ENCODE measurements at regions not wholly inside any gene's neighbourhood (a gene's known extent, or its start where the extent isn't known, plus 50 kb on each side); places are given as distances from the start of the nearest gene placed in this dataset.

- H3K27me3 ChIP-seq (ENCODE audit: control insufficient read depth, insufficient read depth, low read length) = no peaks in the 10 kb centered on the region
- peaks cover 25% of the 10 kb centered on the region for H3K9me3 ChIP-seq (replicated peaks; ENCODE audit: control insufficient read depth, low read depth, low read length)
- no peak overlapping the region for H3K4me3 ChIP-seq (ENCODE audit: low read length)
- H3K4me1 ChIP-seq (ENCODE audit: control insufficient read depth, insufficient read depth, low read length) = no peaks in the 10 kb centered on the region
- H3K27ac ChIP-seq (ENCODE audit: low read length) = no peak overlapping the region
- no peaks in the 10 kb centered on the region for H3K36me3 ChIP-seq (ENCODE audit: control insufficient read depth, insufficient read depth, low read length)
- 52% methylated on average over 7 of the region's 7 CpGs for WGBS (ENCODE audit: insufficient coverage)
- no peak for DNase-seq
Observed at GRCh38 chr17:22470411-22471175, 778.3 kb downstream of the KCNJ18 start.

DNA sequence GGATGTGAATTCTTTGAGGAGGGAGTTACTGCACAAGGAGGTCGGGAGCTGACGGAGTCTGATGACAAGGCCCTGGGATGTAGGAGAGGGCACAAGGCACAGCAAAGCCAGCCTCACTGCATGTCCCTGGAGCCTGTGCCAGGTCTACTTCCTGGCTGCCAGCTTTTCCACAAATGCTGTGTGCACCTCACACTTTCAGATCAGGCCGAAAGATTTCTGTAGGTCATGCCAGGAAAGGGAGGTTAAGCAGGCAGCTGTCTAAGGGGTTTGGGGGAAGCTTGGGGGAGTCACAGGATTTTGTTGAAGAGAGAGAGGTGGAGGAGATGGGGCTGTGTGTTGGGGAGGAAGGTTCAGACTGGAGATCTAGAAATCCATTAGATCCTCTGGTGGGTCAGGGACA lies 792.5 kb downstream of the KCNJ18 start:
- H3K27me3 ChIP-seq (ENCODE audit: control insufficient read depth, insufficient read depth, low read length) = no peaks in the 10 kb centered on the region
- H3K36me3 ChIP-seq (ENCODE audit: control insufficient read depth, insufficient read depth, low read length) = no peaks in the 10 kb centered on the region
- H3K27ac ChIP-seq (ENCODE audit: low read length) = no peak overlapping the region
- no peaks in the 10 kb centered on the region for H3K4me1 ChIP-seq (ENCODE audit: control insufficient read depth, insufficient read depth, low read length)
- WGBS (ENCODE audit: insufficient coverage) = 59% methylated on average over 3 of the region's 3 CpGs
- peaks cover 41% of the 10 kb centered on the region for H3K9me3 ChIP-seq (replicated peaks; ENCODE audit: control insufficient read depth, low read depth, low read length)
- H3K4me3 ChIP-seq (ENCODE audit: low read length) = no peak overlapping the region
- no peak for DNase-seq

DNA sequence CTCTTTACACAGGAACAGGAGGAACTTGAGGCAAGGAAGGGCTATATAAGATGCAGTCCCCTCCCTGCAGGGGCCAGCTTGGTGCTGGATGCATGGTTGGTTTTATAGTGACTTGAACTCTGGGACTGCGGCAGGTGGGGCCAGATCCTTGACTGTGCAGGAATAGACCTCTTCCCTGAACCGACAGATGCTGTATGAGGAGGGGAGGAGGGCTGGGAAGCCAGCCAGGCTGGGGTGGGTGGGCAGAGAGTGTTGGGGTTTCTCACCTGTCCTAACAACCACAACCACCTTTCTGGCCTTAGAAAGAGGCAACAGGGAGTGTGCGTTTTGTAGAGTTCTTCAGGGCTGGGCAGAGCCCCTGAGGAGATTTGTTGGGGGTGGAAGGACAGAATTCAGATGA lies 798.1 kb downstream of the KCNJ18 start:
- Histone ChIP-seq H3K4me1 (ENCODE audit: control insufficient read depth, insufficient read depth, low read length) (no peaks in the 10 kb centered on the region), H3K27ac (ENCODE audit: low read length) (no peak overlapping the region), H3K27me3 (ENCODE audit: control insufficient read depth, insufficient read depth, low read length) (no peaks in the 10 kb centered on the region), H3K36me3 (ENCODE audit: control insufficient read depth, insufficient read depth, low read length) (no peaks in the 10 kb centered on the region), H3K4me3 (ENCODE audit: low read length) (no peak overlapping the region), H3K9me3 (replicated peaks; ENCODE audit: control insufficient read depth, low read depth, low read length) (peaks cover 47% of the 10 kb centered on the region)
- 100% methylated on average over 1 of the region's 3 CpGs for WGBS (ENCODE audit: insufficient coverage)
- no peak for DNase-seq

DNA sequence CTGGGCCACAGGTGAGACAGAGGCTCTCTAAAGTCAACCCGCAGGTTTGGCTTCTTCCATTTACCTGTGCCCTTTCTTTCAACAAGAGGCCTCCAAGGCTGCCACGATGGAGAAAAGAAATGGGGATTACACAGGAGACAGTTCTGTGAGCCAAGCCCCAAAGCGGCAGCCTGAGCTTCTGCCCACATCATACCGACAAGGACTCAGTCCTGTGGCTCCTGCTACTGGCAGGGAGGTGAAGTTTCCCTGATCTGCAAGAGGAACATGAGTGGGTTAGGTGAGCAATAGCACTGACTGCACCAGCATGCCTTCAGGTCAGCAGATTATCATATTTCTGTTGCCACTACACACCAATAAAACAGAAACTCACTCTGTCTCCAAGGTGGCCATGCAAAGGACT lies 800.0 kb downstream of the KCNJ18 start:
- Histone ChIP-seq H3K4me3 (ENCODE audit: low read length) (no peak overlapping the region), H3K27me3 (ENCODE audit: control insufficient read depth, insufficient read depth, low read length) (no peaks in the 10 kb centered on the region), H3K27ac (ENCODE audit: low read length) (no peak overlapping the region), H3K36me3 (ENCODE audit: control insufficient read depth, insufficient read depth, low read length) (no peaks in the 10 kb centered on the region), H3K9me3 (replicated peaks; ENCODE audit: control insufficient read depth, low read depth, low read length) (peaks cover 39% of the 10 kb centered on the region), H3K4me1 (ENCODE audit: control insufficient read depth, insufficient read depth, low read length) (no peaks in the 10 kb centered on the region)
- DNase-seq = no peak
- WGBS (ENCODE audit: insufficient coverage) = no CpG with 5 or more reads among the region's 4 CpGs

DNA sequence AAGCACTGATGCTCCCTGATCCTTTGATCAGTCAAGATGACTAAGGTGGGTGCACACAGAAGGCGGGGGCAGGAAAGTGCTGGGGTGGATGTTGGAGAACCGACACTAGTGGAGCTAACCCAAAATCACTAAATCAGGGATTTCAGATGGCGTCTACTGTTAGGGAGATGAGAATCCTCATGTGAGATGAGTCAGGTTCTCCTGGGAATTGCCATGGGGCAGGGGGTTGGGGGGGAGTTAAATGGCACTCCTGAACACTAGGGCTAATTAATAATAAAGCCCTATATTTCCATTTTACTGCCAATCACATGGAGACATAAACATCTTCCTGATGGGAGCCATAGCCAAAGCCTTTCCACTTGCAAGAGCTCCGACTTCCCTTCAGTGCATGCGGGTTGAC lies 804.1 kb downstream of the KCNJ18 start:
- 100% methylated on average over 2 of the region's 5 CpGs for WGBS (ENCODE audit: insufficient coverage)
- H3K36me3 ChIP-seq (ENCODE audit: control insufficient read depth, insufficient read depth, low read length) = no peaks in the 10 kb centered on the region

DNA sequence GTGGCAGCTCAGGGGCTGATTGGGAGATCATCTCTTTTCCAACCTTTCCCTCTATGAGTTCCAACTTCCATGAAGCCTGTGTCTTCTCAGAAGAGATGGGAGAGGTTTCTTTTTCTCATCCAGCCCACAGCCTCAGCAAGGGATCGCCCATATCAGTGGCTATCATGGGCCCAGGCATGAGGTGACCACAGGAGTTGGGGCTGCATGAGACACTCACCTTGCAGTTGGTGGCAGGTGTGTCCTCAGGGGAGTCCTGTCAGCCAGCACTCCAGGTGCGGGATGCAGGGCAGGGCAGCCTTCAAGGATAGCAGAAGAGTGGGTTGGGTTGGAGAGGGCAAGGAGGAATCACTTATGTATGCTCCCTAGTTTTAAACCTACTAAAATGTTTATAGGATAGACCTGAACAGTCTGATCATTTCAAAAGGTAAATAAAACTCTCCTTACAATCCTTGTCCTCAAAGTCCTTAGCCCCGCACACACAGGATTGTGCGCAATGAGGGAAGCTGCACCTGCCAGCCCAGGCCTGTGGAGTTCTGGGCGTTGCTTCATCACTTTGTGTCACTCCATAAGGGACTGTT lies 811.1 kb downstream of the KCNJ18 start:
- Histone ChIP-seq H3K9me3 (replicated peaks; ENCODE audit: control insufficient read depth, low read depth, low read length) (peaks cover 31% of the 10 kb centered on the region), H3K4me3 (ENCODE audit: low read length) (no peak overlapping the region), H3K4me1 (ENCODE audit: control insufficient read depth, insufficient read depth, low read length) (no peaks in the 10 kb centered on the region), H3K36me3 (ENCODE audit: control insufficient read depth, insufficient read depth, low read length) (no peaks in the 10 kb centered on the region), H3K27ac (ENCODE audit: low read length) (no peak overlapping the region), H3K27me3 (ENCODE audit: control insufficient read depth, insufficient read depth, low read length) (no peaks in the 10 kb centered on the region)
- DNase-seq = no peak
- 77% methylated on average over 4 of the region's 5 CpGs for WGBS (ENCODE audit: insufficient coverage)

More for the DNA sequence above, 804.1 kb downstream of the KCNJ18 start:
- Histone ChIP-seq H3K27me3 (ENCODE audit: control insufficient read depth, insufficient read depth, low read length) (no peaks in the 10 kb centered on the region), H3K9me3 (replicated peaks; ENCODE audit: control insufficient read depth, low read depth, low read length) (peaks cover 18% of the 10 kb centered on the region), H3K27ac (ENCODE audit: low read length) (no peak overlapping the region), H3K4me3 (ENCODE audit: low read length) (no peak overlapping the region), H3K4me1 (ENCODE audit: control insufficient read depth, insufficient read depth, low read length) (no peaks in the 10 kb centered on the region)
- DNase-seq = no peak

DNA sequence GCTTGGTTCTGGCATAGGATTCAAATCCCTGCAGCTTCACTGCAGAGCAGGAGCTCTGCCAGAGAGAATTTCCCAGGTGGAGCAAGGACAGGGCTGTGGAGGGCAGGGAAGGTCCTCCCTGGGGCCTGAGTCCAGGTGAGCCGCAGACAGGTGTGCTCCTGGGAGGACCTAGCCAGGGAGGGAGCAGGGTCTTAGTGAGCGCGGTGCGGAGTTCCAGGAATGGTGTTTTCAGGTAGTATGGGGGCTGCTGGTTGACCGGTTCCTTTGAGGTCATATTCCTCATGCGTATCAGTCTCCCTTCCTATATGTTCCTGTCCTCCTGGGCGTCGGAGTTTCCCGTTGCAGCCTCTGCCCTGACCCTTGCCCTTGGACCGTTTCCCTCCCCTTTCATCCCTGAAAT lies 813.3 kb downstream of the KCNJ18 start:
- Histone ChIP-seq H3K4me1 (ENCODE audit: control insufficient read depth, insufficient read depth, low read length) (no peaks in the 10 kb centered on the region), H3K4me3 (ENCODE audit: low read length) (no peak overlapping the region), H3K36me3 (ENCODE audit: control insufficient read depth, insufficient read depth, low read length) (no peaks in the 10 kb centered on the region), H3K27ac (ENCODE audit: low read length) (no peak overlapping the region), H3K27me3 (ENCODE audit: control insufficient read depth, insufficient read depth, low read length) (no peaks in the 10 kb centered on the region), H3K9me3 (replicated peaks; ENCODE audit: control insufficient read depth, low read depth, low read length) (peaks cover 33% of the 10 kb centered on the region)
- DNase-seq = no peak
- 84% methylated on average over 8 of the region's 10 CpGs for WGBS (ENCODE audit: insufficient coverage)

DNA sequence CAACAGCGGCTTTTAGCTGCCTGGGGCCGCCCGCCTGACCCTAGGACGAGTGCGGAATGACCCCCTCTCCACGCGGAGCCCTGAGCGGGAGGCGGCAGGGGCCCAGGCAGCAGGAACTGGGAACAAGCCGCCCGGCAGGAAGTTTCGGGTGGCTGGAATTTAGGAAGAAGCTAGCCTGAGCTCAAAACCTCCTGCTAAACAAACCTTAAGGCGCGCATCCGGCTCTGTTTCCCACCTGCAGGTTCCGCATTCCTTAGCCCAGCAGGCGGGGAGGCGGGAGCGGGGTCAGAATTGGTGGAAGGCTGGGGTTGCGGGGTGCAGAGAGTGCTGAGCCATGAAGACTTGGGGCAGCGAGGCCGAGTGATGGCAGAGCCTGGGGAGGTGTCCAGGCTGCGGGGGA lies 813.9 kb downstream of the KCNJ18 start:
- H3K4me3 ChIP-seq (ENCODE audit: low read length) = no peak overlapping the region
- no peak overlapping the region for H3K27ac ChIP-seq (ENCODE audit: low read length)
- no peaks in the 10 kb centered on the region for H3K36me3 ChIP-seq (ENCODE audit: control insufficient read depth, insufficient read depth, low read length)
- WGBS (ENCODE audit: insufficient coverage) = 85% methylated on average over 20 of the region's 23 CpGs
- DNase-seq = no peak
- no peaks in the 10 kb centered on the region for H3K4me1 ChIP-seq (ENCODE audit: control insufficient read depth, insufficient read depth, low read length)
- no peaks in the 10 kb centered on the region for H3K27me3 ChIP-seq (ENCODE audit: control insufficient read depth, insufficient read depth, low read length)
- peaks cover 34% of the 10 kb centered on the region for H3K9me3 ChIP-seq (replicated peaks; ENCODE audit: control insufficient read depth, low read depth, low read length)

- 81% methylated on average over 7 of the region's 7 CpGs for WGBS (ENCODE audit: insufficient coverage)
- H3K27me3 ChIP-seq (ENCODE audit: control insufficient read depth, insufficient read depth, low read length) = no peaks in the 10 kb centered on the region
- DNase-seq = no peak
Observed at GRCh38 chr17:22506861-22507260, 814.5 kb downstream of the KCNJ18 start.

GRCh38 chr17:22507823-22508222 lies 815.5 kb downstream of the KCNJ18 start:
- no peaks in the 10 kb centered on the region for H3K4me1 ChIP-seq (ENCODE audit: control insufficient read depth, insufficient read depth, low read length)
- H3K36me3 ChIP-seq (ENCODE audit: control insufficient read depth, insufficient read depth, low read length) = no peaks in the 10 kb centered on the region
- 47% methylated on average over 3 of the region's 5 CpGs for WGBS (ENCODE audit: insufficient coverage)
- no peak overlapping the region for H3K27ac ChIP-seq (ENCODE audit: low read length)
- H3K9me3 ChIP-seq (replicated peaks; ENCODE audit: control insufficient read depth, low read depth, low read length) = peaks cover 39% of the 10 kb centered on the region
- no peaks in the 10 kb centered on the region for H3K27me3 ChIP-seq (ENCODE audit: control insufficient read depth, insufficient read depth, low read length)
- DNase-seq = no peak
- no peak overlapping the region for H3K4me3 ChIP-seq (ENCODE audit: low read length)

More at GRCh38 chr17:22506861-22507260, 814.5 kb downstream of the KCNJ18 start:
- Histone ChIP-seq H3K36me3 (ENCODE audit: control insufficient read depth, insufficient read depth, low read length) (no peaks in the 10 kb centered on the region), H3K9me3 (replicated peaks; ENCODE audit: control insufficient read depth, low read depth, low read length) (peaks cover 38% of the 10 kb centered on the region), H3K4me3 (ENCODE audit: low read length) (no peak overlapping the region), H3K4me1 (ENCODE audit: control insufficient read depth, insufficient read depth, low read length) (no peaks in the 10 kb centered on the region), H3K27ac (ENCODE audit: low read length) (no peak overlapping the region)

Measured in muscle of leg (tissue), 3 donors.